ENCODE measurements at regions not wholly inside any gene's neighbourhood (a gene's known extent, or its start where the extent isn't known, plus 50 kb on each side); places are given as distances from the start of the nearest gene placed in this dataset.

DNA sequence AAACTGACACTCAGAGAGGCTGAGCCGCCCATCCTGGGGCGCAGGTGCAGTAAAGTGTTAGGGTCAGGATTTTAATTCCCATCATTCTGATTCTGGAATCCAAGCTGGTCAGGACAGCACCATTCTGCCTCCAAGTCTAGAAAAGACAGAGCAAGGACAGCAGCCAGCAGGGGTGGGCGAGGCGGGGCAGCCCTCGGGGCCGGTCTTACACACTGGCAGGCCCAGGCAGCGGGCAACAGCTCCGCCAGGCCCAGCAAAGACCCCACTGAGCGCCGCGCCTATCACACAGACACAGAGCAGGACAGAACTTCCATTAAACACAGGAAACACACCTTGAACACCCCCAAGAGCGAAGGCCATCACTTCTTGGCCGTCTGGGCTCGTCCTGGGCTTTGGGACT lies 66.5 kb upstream of the RXRA start:
- Histone ChIP-seq H3K36me3 (ENCODE audit: control insufficient read depth in 2 of 3, insufficient read depth in 3 of 3, low read length in 3 of 3) (no peaks in the 10 kb centered on the region), H3K27ac (ENCODE audit: low read depth in 2 of 2, low read length in 2 of 2) (no peak overlapping the region), H3K27me3 (ENCODE audit: control insufficient read depth, insufficient read depth, low read length) (no peaks in the 10 kb centered on the region), H3K4me1 (ENCODE audit: control insufficient read depth in 2 of 3, insufficient read depth in 2 of 3, low read depth in 1 of 3, low read length in 3 of 3) (peaks cover 0 to under 1% (median 0%) of the 10 kb centered on the region in 3 donors), H3K9ac (ENCODE audit: low read length in 3 of 3) (no peak overlapping the region), H3K9me3 (ENCODE audit: control insufficient read depth in 2 of 3, insufficient read depth in 1 of 3, low read length in 3 of 3) (no peaks in the 10 kb centered on the region), H3K4me3 (ENCODE audit: low read length in 3 of 3) (no peak overlapping the region)
- intact Hi-C loops (cut with DNase I) = no loop called here
- TF ChIP-seq, protein P1, sequence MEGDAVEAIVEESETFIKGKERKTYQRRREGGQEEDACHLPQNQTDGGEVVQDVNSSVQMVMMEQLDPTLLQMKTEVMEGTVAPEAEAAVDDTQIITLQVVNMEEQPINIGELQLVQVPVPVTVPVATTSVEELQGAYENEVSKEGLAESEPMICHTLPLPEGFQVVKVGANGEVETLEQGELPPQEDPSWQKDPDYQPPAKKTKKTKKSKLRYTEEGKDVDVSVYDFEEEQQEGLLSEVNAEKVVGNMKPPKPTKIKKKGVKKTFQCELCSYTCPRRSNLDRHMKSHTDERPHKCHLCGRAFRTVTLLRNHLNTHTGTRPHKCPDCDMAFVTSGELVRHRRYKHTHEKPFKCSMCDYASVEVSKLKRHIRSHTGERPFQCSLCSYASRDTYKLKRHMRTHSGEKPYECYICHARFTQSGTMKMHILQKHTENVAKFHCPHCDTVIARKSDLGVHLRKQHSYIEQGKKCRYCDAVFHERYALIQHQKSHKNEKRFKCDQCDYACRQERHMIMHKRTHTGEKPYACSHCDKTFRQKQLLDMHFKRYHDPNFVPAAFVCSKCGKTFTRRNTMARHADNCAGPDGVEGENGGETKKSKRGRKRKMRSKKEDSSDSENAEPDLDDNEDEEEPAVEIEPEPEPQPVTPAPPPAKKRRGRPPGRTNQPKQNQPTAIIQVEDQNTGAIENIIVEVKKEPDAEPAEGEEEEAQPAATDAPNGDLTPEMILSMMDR (IDR thresholded peaks at IDR 0.05; ENCODE audit: borderline replicate concordance, extremely low read depth, insufficient read depth) = no peak
- FAIRE-seq = no peak
- no peak for DNase-seq

DNA sequence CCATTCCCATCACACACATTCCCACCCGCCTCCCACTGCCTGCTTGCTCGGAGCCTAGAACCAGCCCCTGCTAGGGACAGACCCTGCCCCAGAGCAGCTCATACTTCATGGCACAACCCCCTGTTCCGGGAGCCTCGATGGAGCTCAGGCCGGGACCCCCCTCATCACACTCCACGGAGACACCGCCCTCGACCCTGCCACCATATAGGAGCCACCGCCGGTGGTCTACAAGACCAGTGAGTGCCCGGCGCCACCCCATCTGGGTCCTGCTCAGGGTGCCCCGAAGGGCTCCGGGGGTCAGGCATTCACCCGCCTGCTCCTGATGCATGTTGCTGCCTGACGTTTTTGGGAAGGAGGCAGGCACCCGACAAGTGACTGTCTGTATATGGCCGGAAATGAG lies 65.5 kb upstream of the RXRA start:
- intact Hi-C loops (cut with DNase I) = no loop called here
- FAIRE-seq = no peak

GRCh38 chr9:134262035-134262434 lies 64.2 kb upstream of the RXRA start:
- no peaks in the 10 kb centered on the region for H3K36me3 ChIP-seq (ENCODE audit: control insufficient read depth in 2 of 3, insufficient read depth in 3 of 3, low read length in 3 of 3)
- FAIRE-seq (no peak), DNase-seq (no peak)
- no peak overlapping the region for H3K4me3 ChIP-seq (ENCODE audit: low read length in 3 of 3)
- H3K9ac ChIP-seq (ENCODE audit: low read length in 3 of 3) = no peak overlapping the region
- intact Hi-C loops (cut with DNase I) = no loop called here
- no peak overlapping the region for H3K27ac ChIP-seq (ENCODE audit: low read depth in 2 of 2, low read length in 2 of 2)
- peaks cover 0 to 9% (median 2%) of the 10 kb centered on the region in 3 donors for H3K4me1 ChIP-seq (ENCODE audit: control insufficient read depth in 2 of 3, insufficient read depth in 2 of 3, low read depth in 1 of 3, low read length in 3 of 3)
- H3K27me3 ChIP-seq (ENCODE audit: control insufficient read depth, insufficient read depth, low read length) = no peaks in the 10 kb centered on the region
- TF ChIP-seq, protein P1 (IDR thresholded peaks at IDR 0.05; ENCODE audit: borderline replicate concordance, extremely low read depth, insufficient read depth) = no peak
- H3K9me3 ChIP-seq (ENCODE audit: control insufficient read depth in 2 of 3, insufficient read depth in 1 of 3, low read length in 3 of 3) = no peaks in the 10 kb centered on the region

More for the DNA sequence above, 65.5 kb upstream of the RXRA start:
- DNase-seq = no peak
- Histone ChIP-seq H3K9ac (ENCODE audit: low read length in 3 of 3) (no peak overlapping the region), H3K27ac (ENCODE audit: low read depth in 2 of 2, low read length in 2 of 2) (no peak overlapping the region), H3K4me1 (ENCODE audit: control insufficient read depth in 2 of 3, insufficient read depth in 2 of 3, low read depth in 1 of 3, low read length in 3 of 3) (peaks cover 0 to 9% (median 2%) of the 10 kb centered on the region in 3 donors), H3K27me3 (ENCODE audit: control insufficient read depth, insufficient read depth, low read length) (no peaks in the 10 kb centered on the region), H3K4me3 (ENCODE audit: low read length in 3 of 3) (no peak overlapping the region), H3K9me3 (ENCODE audit: control insufficient read depth in 2 of 3, insufficient read depth in 1 of 3, low read length in 3 of 3) (no peaks in the 10 kb centered on the region), H3K36me3 (ENCODE audit: control insufficient read depth in 2 of 3, insufficient read depth in 3 of 3, low read length in 3 of 3) (no peaks in the 10 kb centered on the region)
- TF ChIP-seq, protein P1 (IDR thresholded peaks at IDR 0.05; ENCODE audit: borderline replicate concordance, extremely low read depth, insufficient read depth) = no peak

GRCh38 chr9:134263596-134263995 lies 62.7 kb upstream of the RXRA start:
- Histone ChIP-seq H3K9ac (ENCODE audit: low read length in 3 of 3) (no peak overlapping the region), H3K27me3 (ENCODE audit: control insufficient read depth, insufficient read depth, low read length) (no peaks in the 10 kb centered on the region), H3K4me1 (ENCODE audit: control insufficient read depth in 2 of 3, insufficient read depth in 2 of 3, low read depth in 1 of 3, low read length in 3 of 3) (peaks cover 0 to 9% (median 6%) of the 10 kb centered on the region in 3 donors), H3K36me3 (ENCODE audit: control insufficient read depth in 2 of 3, insufficient read depth in 3 of 3, low read length in 3 of 3) (no peaks in the 10 kb centered on the region), H3K4me3 (ENCODE audit: low read length in 3 of 3) (no peak overlapping the region), H3K27ac (ENCODE audit: low read depth in 2 of 2, low read length in 2 of 2) (no peak overlapping the region), H3K9me3 (ENCODE audit: control insufficient read depth in 2 of 3, insufficient read depth in 1 of 3, low read length in 3 of 3) (no peaks in the 10 kb centered on the region)
- TF ChIP-seq, protein P1 (IDR thresholded peaks at IDR 0.05; ENCODE audit: borderline replicate concordance, extremely low read depth, insufficient read depth) = no peak
- DNase-seq = peak in 4 of 5 donors; percentile 38 to 62 (median 56)
- FAIRE-seq = no peak
- intact Hi-C loops (cut with DNase I) = no loop called here
